ENCODE measurements at regions not wholly inside any gene's neighbourhood (a gene's known extent, or its start where the extent isn't known, plus 50 kb on each side); places are given as distances from the start of the nearest gene placed in this dataset.

DNA sequence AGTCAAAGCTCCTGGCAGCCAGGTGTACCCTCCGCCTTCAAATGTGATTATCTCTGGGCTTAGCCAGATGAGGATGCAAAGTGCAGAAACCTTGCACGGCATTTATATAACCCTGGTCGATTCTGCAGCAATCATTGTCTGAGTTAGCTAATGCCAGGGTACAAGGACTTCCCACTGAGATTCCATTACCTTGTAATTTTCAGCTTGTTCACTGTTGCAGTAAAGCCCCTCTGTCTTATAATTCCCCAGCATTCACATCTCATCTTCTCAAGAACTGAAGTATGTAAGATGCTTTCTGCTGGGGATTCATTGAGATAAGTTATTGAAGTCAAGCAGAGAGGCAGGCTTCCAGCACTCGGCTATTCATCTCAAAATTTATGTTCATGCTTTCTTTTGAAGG lies 1090.6 kb upstream of the AUTS2 start:
- intact Hi-C loops (cut with DNase I), result no loop called here
- ATAC-seq (ENCODE audit: poor library complexity) (no peak), DNase-seq (no peak)

DNA sequence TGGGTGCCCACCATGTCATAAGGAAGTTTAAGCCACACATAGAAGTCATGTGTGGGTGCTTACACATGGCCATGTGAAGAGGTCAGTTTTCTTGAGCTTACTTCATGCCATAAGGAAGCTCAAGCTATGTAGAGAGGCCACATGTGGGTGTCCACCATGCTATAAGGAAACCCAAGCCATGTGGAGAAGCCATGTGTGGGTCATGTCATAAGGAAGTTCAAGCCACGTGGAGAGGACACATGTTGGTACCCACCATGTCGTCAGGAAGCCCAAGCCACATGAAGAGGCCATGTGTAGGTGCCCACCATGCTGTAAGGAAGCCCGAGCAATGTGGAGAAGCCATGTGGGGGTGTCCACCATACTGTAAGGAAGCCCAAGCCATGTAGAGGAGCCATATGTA lies 1089.2 kb upstream of the AUTS2 start:
- no peak for ATAC-seq (ENCODE audit: poor library complexity)

DNA sequence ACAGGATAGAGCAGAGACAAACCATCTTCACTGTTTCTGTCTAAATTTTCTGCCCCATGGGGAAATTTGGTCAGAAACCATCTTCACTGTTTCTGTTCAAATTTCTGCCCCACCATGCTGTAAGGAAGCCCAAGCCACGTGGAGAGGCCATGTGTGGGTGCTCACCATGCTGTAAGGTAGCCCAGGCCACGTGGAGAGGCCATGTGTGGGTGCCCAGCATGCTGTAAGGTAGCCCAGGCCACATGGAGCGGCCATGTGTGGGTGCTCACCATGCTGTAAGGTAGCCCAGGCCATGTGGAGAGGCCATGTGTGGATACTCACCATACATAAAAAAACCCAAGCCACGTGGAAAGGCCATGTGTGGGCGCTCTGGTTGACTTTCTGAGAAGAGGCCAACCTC lies 1088.7 kb upstream of the AUTS2 start:
- intact Hi-C loops (cut with DNase I), result no loop called here
- DNase-seq, result no peak
- no peak for ATAC-seq (ENCODE audit: poor library complexity)

More for the DNA sequence above, 1089.2 kb upstream of the AUTS2 start:
- DNase-seq, result no peak
- intact Hi-C loops (cut with DNase I), result no loop called here

- ATAC-seq (ENCODE audit: poor library complexity) (no peak), DNase-seq (no peak)
- intact Hi-C loops (cut with DNase I), result no loop called here
Measured at GRCh38 chr7:68511281-68511680, 1087.0 kb upstream of the AUTS2 start.

GRCh38 chr7:68512466-68512865 lies 1085.8 kb upstream of the AUTS2 start:
- intact Hi-C loops (cut with DNase I), result no loop called here
- no peak for DNase-seq
- ATAC-seq (ENCODE audit: poor library complexity), result no peak

GRCh38 chr7:68518060-68518459 lies 1080.2 kb upstream of the AUTS2 start:
- intact Hi-C loops (cut with DNase I), result no loop called here
- DNase-seq (no peak), ATAC-seq (ENCODE audit: poor library complexity) (no peak)

DNA sequence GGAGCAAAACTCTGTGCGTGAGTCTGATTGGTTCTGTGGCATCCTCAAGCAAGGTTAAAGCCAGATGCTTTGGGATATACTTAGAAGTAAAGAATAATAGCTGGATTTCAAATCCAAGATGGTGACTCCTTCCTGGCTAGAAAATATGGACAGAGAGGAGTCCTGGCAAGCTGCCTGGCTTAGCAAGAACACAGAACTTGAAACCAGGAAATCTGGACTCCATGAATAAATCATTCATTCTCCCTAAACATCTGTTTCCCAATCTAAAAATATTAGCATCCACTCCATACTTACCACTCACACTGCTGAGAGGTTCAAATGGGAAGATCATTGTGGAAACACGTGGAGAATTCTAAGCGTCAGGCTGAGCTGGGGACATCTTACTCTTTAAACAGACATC lies 1074.1 kb upstream of the AUTS2 start:
- ATAC-seq (ENCODE audit: poor library complexity) (no peak), DNase-seq (no peak)
- intact Hi-C loops (cut with DNase I), result no loop called here

DNA sequence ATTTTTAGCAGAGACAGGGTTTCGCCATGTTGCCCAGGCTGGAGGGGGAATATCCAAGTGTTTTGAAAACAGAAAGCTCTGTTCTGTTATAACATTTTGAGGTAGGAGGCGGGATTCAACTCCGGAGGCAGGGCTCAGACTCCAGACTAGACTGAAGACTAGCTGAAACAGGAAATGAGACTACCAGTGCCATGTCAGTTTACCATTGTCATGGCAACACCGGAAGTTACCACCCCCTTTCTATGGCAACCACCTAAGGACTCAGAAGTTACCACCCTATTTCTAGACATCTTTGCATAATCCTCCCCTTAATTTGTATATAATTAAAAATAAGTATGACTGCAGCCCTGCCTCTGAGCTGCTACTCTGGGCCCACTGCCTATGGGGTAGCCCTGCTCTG lies 1069.1 kb upstream of the AUTS2 start:
- ATAC-seq (ENCODE audit: poor library complexity) (no peak), DNase-seq (no peak)
- intact Hi-C loops (cut with DNase I), result no loop called here

DNA sequence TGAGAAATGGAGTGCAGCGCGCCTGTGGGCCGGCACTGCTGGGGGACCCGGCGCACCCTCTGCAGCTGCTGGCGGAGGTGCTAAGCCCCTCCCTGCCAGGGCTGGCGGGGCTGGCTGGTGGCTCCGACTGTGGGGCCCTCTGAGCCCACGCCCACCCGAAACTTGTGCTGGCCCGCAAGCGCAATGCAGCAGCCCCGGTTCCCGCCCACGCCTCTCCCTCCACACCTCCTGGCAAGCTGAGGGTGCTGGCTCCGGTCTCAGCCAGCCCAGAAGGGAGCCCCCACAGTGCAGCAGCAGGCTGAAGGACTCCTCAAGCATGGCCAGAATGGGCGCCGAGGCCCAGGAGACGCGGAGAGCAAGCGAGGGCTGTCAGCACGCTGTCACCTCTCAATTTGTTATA lies 1063.0 kb upstream of the AUTS2 start:
- ATAC-seq (ENCODE audit: poor library complexity), result no peak
- intact Hi-C loops (cut with DNase I), result no loop called here
- DNase-seq, result no peak

DNA sequence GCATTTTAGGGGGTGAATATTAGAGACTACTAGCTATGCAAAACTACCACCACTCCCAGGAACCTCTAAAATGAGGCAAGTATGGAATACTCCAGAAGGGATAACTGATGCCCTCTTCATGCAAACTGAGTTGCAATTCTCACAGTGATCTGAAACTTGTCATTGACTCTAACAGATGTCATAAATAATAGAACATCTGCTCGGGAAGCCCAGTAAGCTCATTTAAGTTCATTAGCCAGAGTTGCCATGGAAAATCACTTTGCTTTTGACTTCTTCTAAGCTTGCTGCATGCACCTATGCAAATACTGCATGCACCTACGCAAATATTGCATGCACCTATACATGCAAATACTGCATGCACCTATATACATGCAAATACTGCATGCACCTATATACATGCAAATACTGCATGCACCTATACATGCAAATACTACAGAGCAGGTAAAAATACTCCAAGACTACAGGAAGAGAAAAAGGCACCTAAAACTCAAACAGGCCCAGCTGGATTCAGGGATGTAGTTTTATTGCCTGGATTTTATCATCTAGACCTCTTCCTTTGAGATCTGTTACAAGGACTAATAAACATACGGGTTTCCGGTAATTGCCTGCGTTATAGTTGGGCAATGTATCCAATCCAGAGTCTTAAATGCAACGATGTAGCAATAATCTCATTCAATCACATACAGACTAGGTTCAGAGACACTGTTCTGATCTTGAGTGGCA lies 1061.1 kb upstream of the AUTS2 start:
- no peak for ATAC-seq (ENCODE audit: poor library complexity)
- no peak for DNase-seq
- intact Hi-C loops (cut with DNase I), result no loop called here

GRCh38 chr7:68537774-68538071 lies 1060.6 kb upstream of the AUTS2 start:
- no peak for ATAC-seq (ENCODE audit: poor library complexity)
- no peak for DNase-seq
- intact Hi-C loops (cut with DNase I), result no loop called here

DNA sequence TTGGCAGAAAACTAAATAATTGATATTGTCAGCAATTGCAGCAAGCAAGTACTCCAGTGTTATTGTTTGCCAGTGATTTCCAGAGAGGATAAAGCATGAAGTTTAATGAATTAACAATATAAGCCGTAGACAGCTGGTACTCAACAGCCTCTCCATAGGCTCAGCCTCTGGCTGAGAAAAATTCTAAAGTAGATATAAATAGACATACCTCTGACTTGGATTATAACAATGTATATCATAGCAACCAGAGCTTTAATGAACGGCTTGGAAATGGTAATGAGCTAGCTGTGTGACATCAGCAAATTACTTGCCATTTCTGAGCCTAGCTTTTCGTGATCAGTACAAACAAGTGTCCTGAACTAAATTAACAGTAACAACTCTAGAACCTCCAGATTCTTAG lies 1055.4 kb upstream of the AUTS2 start:
- no peak for ATAC-seq (ENCODE audit: poor library complexity)
- DNase-seq, result no peak
- intact Hi-C loops (cut with DNase I), result no loop called here

- DNase-seq (no peak), ATAC-seq (ENCODE audit: poor library complexity) (no peak)
- intact Hi-C loops (cut with DNase I), result no loop called here
Measured at GRCh38 chr7:68544851-68545250, 1053.4 kb upstream of the AUTS2 start.

DNA sequence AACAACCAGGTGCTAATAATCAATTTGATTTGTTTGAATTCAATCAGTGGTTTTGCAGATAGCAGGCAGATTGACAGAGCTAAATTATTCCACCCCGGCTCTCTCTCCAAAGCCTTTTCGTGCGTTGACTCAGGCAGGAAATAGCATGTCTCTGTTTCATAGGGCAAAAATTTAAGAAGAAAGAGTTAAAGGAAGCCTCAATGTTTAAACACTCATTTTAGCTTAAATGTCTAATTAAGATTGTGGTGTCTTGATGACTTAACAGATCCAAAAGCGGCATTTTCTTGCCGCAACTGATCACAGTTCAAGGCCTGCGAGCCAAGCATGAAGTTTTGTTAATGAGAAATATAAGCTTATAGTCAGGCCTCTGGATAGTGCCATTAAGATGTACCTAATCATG lies 1051.1 kb upstream of the AUTS2 start:
- intact Hi-C loops (cut with DNase I), result no loop called here
- ATAC-seq (ENCODE audit: poor library complexity) (no peak), DNase-seq (no peak)

- DNase-seq (no peak), ATAC-seq (ENCODE audit: poor library complexity) (no peak)
- intact Hi-C loops (cut with DNase I), result no loop called here
Measured at GRCh38 chr7:68547799-68548198, 1050.5 kb upstream of the AUTS2 start.

DNA sequence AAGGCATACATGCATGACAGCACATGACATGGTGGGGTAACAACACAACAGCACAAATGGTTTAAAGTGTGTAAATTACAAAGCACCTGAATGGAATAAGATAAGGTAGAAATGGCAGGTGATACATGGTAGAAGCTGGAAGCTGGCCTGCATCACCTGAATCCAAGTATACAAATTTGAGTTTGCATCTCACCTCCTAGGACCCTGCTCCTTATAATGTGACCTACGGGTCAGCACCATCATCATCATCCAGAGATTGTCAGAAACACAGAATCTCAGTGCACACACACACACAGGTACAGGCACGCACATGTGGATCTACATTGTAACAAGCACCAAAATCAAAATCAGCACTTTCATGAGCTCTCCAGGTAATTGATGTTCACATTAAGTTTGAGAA lies 1048.2 kb upstream of the AUTS2 start:
- no peak for ATAC-seq (ENCODE audit: poor library complexity)
- intact Hi-C loops (cut with DNase I), result no loop called here
- DNase-seq, result no peak

DNA sequence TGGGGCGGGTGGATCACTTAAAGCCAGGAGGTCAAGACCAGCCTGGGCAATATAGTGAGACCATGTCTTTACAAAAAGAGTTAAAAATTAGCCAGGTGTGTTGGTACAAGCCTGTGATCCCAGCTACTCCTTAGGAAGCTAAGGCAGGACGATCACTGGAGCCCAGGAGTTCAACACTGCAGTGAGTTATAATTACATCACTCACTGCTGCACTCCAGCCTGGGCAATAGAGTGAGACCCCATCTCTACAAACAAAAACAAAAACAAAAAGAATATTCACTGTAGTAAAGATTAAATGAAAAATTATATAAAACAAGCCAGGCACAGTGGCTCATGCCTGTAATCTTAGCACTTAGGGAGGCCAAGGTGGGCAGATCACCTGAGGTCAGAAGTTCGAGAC lies 1047.6 kb upstream of the AUTS2 start:
- no peak for ATAC-seq (ENCODE audit: poor library complexity)
- intact Hi-C loops (cut with DNase I), result no loop called here
- DNase-seq, result no peak

DNA sequence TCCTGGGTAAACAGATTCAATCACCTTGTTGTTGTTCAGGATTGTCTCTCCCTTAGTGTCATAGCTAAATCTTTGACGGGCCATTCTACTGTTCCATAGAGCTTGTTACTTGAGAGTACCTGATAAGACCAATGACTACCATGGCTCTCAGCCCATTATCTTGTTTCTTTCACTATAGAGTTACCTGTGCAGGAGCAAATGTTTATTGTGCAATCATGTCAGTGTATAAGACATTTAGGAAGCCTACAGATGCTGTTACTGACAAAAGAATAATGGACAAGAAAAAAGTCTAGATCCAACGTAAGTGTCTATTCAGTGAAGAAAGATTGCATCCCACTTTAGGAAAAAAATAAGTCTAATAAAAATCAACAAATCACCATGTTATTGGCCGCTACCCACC lies 1041.7 kb upstream of the AUTS2 start:
- no peak for DNase-seq
- intact Hi-C loops (cut with DNase I), result no loop called here
- ATAC-seq (ENCODE audit: poor library complexity), result no peak

DNA sequence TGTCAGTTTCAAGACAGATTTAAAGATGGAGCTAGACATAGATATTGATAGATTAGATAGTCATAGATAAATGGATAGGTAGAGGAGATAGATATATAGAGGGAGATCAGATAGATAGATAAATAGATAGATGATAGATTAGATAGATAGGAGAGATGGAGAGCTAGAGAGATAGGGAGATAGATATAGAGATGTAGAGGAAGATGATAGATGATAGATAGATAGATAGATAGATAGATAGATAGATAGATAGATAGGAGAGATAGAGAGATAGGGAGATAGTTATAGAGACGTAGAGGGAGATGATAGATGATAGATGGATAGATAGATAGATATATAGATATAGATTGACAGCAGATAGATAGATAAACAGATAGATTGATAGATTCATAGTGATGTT lies 1038.8 kb upstream of the AUTS2 start:
- ATAC-seq (ENCODE audit: poor library complexity), result no peak
- DNase-seq, result no peak
- intact Hi-C loops (cut with DNase I), result no loop called here

DNA sequence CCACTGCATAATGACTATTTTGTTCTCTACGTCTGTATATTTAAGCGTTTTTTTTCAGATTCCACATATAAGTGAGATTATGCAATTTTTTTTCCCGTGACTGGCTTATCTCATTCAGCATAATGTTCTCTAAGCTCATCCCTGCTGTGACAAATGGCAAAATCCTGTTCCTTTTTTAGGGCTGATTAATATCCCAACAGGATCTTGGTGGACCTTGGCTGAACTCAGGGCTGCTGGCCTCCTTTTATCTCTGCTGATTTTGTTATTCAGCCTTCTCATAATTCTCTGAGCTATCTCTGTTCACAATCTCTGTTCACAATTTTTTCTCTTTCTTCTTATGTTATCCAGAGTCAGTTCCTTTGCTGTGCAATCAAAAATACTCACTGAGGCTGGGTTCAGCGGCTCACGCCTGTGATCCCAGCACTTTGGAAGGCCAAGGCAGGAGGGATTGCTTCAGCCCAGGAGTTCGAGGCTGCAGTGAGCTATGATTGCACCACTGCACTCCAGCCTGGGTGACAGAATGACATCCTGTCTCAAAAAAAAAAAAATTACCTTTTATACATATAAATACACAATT lies 1035.9 kb upstream of the AUTS2 start:
- ATAC-seq (ENCODE audit: poor library complexity), result no peak
- intact Hi-C loops (cut with DNase I), result no loop called here
- DNase-seq, result no peak

All from Right ventricle myocardium superior (tissue), 1 donor.